GM23338 (cell line): ENCODE measurements at regions not wholly inside any gene's neighbourhood (a gene's known extent, or its start where the extent isn't known, plus 50 kb on each side); places are given as distances from the start of the nearest gene placed in this dataset.

Source experiments
- ATAC-seq: fragments of 200-7000 bp; cut with Tn5 transposase; 3 replicates; pipeline ENCODE4 v1.9.1; 2020
- DNase-seq: peaks from one replicate; pipeline ENCODE4 v3.0.0-alpha.2; 2015; ENCODE audit warnings: low spot score
- H2AFZ ChIP-seq: fragments of 200-600 bp; sonication (generic); 2 replicates; pipeline ENCODE4 v1.8.0; 2016; ENCODE audit warnings: antibody characterized with exemption, mild to moderate bottlenecking, moderate library complexity
- H3F3A ChIP-seq: fragments of 200-600 bp; sonication (generic); replicated peaks from 2 replicates; pipeline ENCODE4 v1.8.0; 2017; ENCODE audit warnings: antibody characterized with exemption, mixed run types, low read depth
- H3K27ac ChIP-seq: fragments of 200-600 bp; sonication (generic); 2 replicates; pipeline ENCODE4 v1.6.1; 2016; ENCODE audit warnings: low read depth
- H3K27me3 ChIP-seq: fragments of 200-600 bp; sonication (generic); 2 replicates; pipeline ENCODE4 v1.8.0; 2016; ENCODE audit warnings: mild to moderate bottlenecking, mixed run types, moderate library complexity; ENCODE audit not compliant: insufficient read depth
- H3K36me3 ChIP-seq: fragments of 200-600 bp; sonication (generic); 2 replicates; pipeline ENCODE4 v1.8.0; 2016; ENCODE audit warnings: mild to moderate bottlenecking; ENCODE audit not compliant: insufficient read depth
- H3K4me1 ChIP-seq: fragments of 200-600 bp; sonication (generic); 2 replicates; pipeline ENCODE4 v1.8.0; 2016; ENCODE audit warnings: mild to moderate bottlenecking, moderate library complexity; ENCODE audit not compliant: insufficient read depth
- H3K4me2 ChIP-seq: fragments of 200-600 bp; sonication (generic); 2 replicates; pipeline ENCODE4 v1.7.1; 2017; ENCODE audit warnings: mixed run types
- H3K4me3 ChIP-seq: fragments of 200-600 bp; sonication (generic); 2 replicates; pipeline ENCODE4 v1.6.1; 2016; ENCODE audit warnings: mixed run types
- H3K79me2 ChIP-seq: fragments of 200-600 bp; sonication (generic); replicated peaks from 2 replicates; pipeline ENCODE4 v1.8.0; 2017; ENCODE audit warnings: mild to moderate bottlenecking; ENCODE audit not compliant: insufficient read depth
- H3K9me2 ChIP-seq: fragments of 200-600 bp; sonication (generic); 2 replicates; pipeline ENCODE4 v1.8.0; 2017; ENCODE audit not compliant: insufficient read depth
- H4K20me1 ChIP-seq: fragments of 200-600 bp; sonication (generic); replicated peaks from 2 replicates; pipeline ENCODE4 v1.8.0; 2017; ENCODE audit warnings: mild to moderate bottlenecking; ENCODE audit not compliant: insufficient read depth
- H3K27ac Mint-ChIP-seq: 2 replicates; pipeline ENCODE4 v1.8.0; 2020; ENCODE audit warnings: inconsistent platforms, mild to moderate bottlenecking, moderate library complexity, mixed read lengths
- H3K27me3 Mint-ChIP-seq: 3 replicates; pipeline ENCODE4 v1.8.0; 2022; ENCODE audit warnings: low read depth, mild to moderate bottlenecking, moderate library complexity, mixed read lengths, inconsistent platforms; ENCODE audit not compliant: insufficient read depth, poor library complexity
- H3K36me3 Mint-ChIP-seq: 3 replicates; pipeline ENCODE4 v1.8.0; 2021; ENCODE audit warnings: low read depth, mild to moderate bottlenecking, inconsistent platforms, moderate library complexity, mixed read lengths
- H3K4me1 Mint-ChIP-seq: 3 replicates; pipeline ENCODE4 v1.8.0; 2020; ENCODE audit warnings: mild to moderate bottlenecking, inconsistent platforms, mixed read lengths
- H3K4me3 Mint-ChIP-seq: 3 replicates; pipeline ENCODE4 v1.8.0; 2021; ENCODE audit warnings: moderate library complexity, mild to moderate bottlenecking, inconsistent platforms, mixed read lengths
- H3K9me3 Mint-ChIP-seq: 3 replicates; pipeline ENCODE4 v1.8.0; 2020; ENCODE audit warnings: moderate library complexity, mild to moderate bottlenecking, inconsistent platforms, mixed read lengths
- CREB1 ChIP-seq: fragments of 250-450 bp; sonication (Bioruptor Pico); IDR thresholded peaks from 2 replicates; pipeline ENCODE4 v1.5.0; 2020; ENCODE audit warnings: low read depth, mild to moderate bottlenecking, moderate library complexity
- EZH2 ChIP-seq: fragments of 200-600 bp; sonication (generic); IDR thresholded peaks from one replicate; pipeline ENCODE4 v1.8.0; 2017; ENCODE audit warnings: antibody characterized with exemption, mild to moderate bottlenecking, low read depth; ENCODE audit not compliant: unreplicated experiment
- EZH2phosphoT487 ChIP-seq: fragments of 200-600 bp; sonication (generic); IDR thresholded peaks from one replicate; pipeline ENCODE4 v1.8.1; 2018; ENCODE audit warnings: antibody characterized with exemption; ENCODE audit not compliant: unreplicated experiment
- JUNB ChIP-seq: IDR thresholded peaks from one replicate; pipeline ENCODE4 v1.6.1; 2016; ENCODE audit warnings: antibody characterized with exemption; ENCODE audit not compliant: unreplicated experiment
- NANOG ChIP-seq: IDR thresholded peaks from 2 replicates; pipeline ENCODE4 v1.6.1; 2016; ENCODE audit warnings: antibody characterized with exemption, borderline replicate concordance
- POLR2AphosphoS5 ChIP-seq: IDR thresholded peaks from 2 replicates; pipeline ENCODE4 v1.6.1; 2016; ENCODE audit warnings: antibody characterized with exemption, low read depth
- STAT1 ChIP-seq: IDR thresholded peaks from one replicate; pipeline ENCODE4 v1.6.1; 2016; ENCODE audit warnings: antibody characterized with exemption; ENCODE audit not compliant: unreplicated experiment
- ZNF114 ChIP-seq: fragments of 250-450 bp; sonication (Bioruptor Pico); IDR thresholded peaks from 2 replicates; pipeline ENCODE4 v1.5.0; 2020; ENCODE audit warnings: mild to moderate bottlenecking, moderate library complexity
- ZNF331 ChIP-seq: fragments of 250-450 bp; sonication (Bioruptor Pico); IDR thresholded peaks from 2 replicates; pipeline ENCODE4 v1.5.0; 2020; ENCODE audit warnings: low read depth, mild to moderate bottlenecking, moderate library complexity
- TF ChIP-seq, protein P1 (sequence below): IDR thresholded peaks from 2 replicates; pipeline ENCODE4 v1.6.1; 2016; ENCODE audit warnings: antibody characterized with exemption
- TF ChIP-seq, protein P2 (sequence below), 2 experiments: fragments of 200-600 bp in 1 of 2; sonication (generic) in 1 of 2; conservative IDR thresholded peaks; 2 replicates each; pipeline versions ENCODE4 v1.5.1 to v1.6.1; 2016 to 2017; ENCODE audit warnings: antibody characterized with exemption in 2 of 2, low read depth in 2 of 2, mild to moderate bottlenecking in 2 of 2, moderate library complexity in 1 of 2
- TF ChIP-seq, protein P3 (sequence below): IDR thresholded peaks from one replicate; pipeline ENCODE4 v1.6.1; 2018; ENCODE audit warnings: antibody characterized with exemption; ENCODE audit not compliant: unreplicated experiment
- TF ChIP-seq, protein P4 (sequence below): fragments of 250-450 bp; sonication (Bioruptor Pico); IDR thresholded peaks from 2 replicates; pipeline ENCODE4 v1.5.0; 2020; ENCODE audit warnings: mild to moderate bottlenecking, moderate library complexity

DNA sequence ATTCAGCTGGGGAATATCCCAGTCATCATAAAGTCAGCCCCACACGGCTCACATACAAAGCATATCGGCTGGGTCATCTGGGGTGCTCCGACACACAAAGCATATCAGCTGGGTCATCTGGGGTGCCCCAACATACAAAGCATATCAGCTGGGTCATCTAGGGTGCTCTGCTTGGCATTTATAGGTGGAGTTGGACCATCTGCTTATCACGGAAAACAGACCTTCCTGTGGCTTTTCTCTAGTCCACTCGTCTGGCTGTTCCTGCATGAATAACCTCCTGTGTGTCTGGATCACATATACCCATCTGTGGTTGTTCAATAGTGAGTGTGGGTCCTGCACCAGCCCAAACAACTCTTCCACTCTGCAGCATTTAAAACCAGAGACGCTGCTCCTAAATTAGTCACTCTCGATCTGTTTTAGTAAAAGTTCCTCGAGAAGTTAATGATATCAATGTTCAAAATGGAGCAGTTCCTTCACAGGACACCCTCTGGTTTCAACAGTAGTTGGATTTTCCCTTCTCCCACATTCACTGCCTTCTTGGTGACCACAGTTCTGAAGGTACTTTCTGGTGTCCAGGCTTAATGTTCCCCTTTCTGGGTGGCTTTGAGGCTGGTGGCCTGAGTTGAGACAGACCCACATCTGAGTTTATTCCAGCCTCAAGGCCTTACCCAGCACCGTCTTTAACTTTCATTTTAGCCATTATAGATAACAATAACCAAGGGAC lies 70.0 kb upstream of the FRG1 start:
- Histone ChIP-seq H3K79me2 (no peaks in the 10 kb centered on the region), H4K20me1 (no peaks in the 10 kb centered on the region), H3F3A (no peaks in the 10 kb centered on the region), H3K9me2 (0 out of 2 replicates have a peak, but pooled peaks cover 5% of the 10 kb centered on the region), H3K27ac (no peak overlapping the region), H2AFZ (no peak overlapping the region), H3K4me2 (no peak overlapping the region), H3K4me3 (no peak overlapping the region), H3K36me3 (no peaks in the 10 kb centered on the region), H3K4me1 (no peaks in the 10 kb centered on the region), H3K27me3 (no peaks in the 10 kb centered on the region)
- Mint-ChIP-seq H3K4me1 (no peaks in the 10 kb centered on the region), H3K27ac (no peak overlapping the region), H3K4me3 (no peak overlapping the region), H3K27me3 (peaks cover 5% of the 10 kb centered on the region), H3K36me3 (peaks cover 3% of the 10 kb centered on the region; the same call in 2 of the 3 replicates), H3K9me3 (peaks cover 65% of the 10 kb centered on the region)
- no peak for ATAC-seq
- no peak for DNase-seq
- TF ChIP-seq, protein P1, sequence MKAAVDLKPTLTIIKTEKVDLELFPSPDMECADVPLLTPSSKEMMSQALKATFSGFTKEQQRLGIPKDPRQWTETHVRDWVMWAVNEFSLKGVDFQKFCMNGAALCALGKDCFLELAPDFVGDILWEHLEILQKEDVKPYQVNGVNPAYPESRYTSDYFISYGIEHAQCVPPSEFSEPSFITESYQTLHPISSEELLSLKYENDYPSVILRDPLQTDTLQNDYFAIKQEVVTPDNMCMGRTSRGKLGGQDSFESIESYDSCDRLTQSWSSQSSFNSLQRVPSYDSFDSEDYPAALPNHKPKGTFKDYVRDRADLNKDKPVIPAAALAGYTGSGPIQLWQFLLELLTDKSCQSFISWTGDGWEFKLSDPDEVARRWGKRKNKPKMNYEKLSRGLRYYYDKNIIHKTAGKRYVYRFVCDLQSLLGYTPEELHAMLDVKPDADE: no peak
- TF ChIP-seq POLR2AphosphoS5 (no peak), ZNF331 (CRISPR knock-in tag) (no peak), ZNF114 (CRISPR knock-in tag) (no peak), JUNB (no peak), CREB1 (CRISPR knock-in tag) (no peak), EZH2 (no peak), EZH2phosphoT487 (no peak), STAT1 (no peak), NANOG (no peak)
- TF ChIP-seq, protein P2, sequence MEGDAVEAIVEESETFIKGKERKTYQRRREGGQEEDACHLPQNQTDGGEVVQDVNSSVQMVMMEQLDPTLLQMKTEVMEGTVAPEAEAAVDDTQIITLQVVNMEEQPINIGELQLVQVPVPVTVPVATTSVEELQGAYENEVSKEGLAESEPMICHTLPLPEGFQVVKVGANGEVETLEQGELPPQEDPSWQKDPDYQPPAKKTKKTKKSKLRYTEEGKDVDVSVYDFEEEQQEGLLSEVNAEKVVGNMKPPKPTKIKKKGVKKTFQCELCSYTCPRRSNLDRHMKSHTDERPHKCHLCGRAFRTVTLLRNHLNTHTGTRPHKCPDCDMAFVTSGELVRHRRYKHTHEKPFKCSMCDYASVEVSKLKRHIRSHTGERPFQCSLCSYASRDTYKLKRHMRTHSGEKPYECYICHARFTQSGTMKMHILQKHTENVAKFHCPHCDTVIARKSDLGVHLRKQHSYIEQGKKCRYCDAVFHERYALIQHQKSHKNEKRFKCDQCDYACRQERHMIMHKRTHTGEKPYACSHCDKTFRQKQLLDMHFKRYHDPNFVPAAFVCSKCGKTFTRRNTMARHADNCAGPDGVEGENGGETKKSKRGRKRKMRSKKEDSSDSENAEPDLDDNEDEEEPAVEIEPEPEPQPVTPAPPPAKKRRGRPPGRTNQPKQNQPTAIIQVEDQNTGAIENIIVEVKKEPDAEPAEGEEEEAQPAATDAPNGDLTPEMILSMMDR (conservative IDR thresholded peaks at IDR 0.05; ENCODE audit: low read depth in 2 of 2): no peak
- TF ChIP-seq, protein P3, sequence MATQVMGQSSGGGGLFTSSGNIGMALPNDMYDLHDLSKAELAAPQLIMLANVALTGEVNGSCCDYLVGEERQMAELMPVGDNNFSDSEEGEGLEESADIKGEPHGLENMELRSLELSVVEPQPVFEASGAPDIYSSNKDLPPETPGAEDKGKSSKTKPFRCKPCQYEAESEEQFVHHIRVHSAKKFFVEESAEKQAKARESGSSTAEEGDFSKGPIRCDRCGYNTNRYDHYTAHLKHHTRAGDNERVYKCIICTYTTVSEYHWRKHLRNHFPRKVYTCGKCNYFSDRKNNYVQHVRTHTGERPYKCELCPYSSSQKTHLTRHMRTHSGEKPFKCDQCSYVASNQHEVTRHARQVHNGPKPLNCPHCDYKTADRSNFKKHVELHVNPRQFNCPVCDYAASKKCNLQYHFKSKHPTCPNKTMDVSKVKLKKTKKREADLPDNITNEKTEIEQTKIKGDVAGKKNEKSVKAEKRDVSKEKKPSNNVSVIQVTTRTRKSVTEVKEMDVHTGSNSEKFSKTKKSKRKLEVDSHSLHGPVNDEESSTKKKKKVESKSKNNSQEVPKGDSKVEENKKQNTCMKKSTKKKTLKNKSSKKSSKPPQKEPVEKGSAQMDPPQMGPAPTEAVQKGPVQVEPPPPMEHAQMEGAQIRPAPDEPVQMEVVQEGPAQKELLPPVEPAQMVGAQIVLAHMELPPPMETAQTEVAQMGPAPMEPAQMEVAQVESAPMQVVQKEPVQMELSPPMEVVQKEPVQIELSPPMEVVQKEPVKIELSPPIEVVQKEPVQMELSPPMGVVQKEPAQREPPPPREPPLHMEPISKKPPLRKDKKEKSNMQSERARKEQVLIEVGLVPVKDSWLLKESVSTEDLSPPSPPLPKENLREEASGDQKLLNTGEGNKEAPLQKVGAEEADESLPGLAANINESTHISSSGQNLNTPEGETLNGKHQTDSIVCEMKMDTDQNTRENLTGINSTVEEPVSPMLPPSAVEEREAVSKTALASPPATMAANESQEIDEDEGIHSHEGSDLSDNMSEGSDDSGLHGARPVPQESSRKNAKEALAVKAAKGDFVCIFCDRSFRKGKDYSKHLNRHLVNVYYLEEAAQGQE: no peak
- TF ChIP-seq, protein P4, sequence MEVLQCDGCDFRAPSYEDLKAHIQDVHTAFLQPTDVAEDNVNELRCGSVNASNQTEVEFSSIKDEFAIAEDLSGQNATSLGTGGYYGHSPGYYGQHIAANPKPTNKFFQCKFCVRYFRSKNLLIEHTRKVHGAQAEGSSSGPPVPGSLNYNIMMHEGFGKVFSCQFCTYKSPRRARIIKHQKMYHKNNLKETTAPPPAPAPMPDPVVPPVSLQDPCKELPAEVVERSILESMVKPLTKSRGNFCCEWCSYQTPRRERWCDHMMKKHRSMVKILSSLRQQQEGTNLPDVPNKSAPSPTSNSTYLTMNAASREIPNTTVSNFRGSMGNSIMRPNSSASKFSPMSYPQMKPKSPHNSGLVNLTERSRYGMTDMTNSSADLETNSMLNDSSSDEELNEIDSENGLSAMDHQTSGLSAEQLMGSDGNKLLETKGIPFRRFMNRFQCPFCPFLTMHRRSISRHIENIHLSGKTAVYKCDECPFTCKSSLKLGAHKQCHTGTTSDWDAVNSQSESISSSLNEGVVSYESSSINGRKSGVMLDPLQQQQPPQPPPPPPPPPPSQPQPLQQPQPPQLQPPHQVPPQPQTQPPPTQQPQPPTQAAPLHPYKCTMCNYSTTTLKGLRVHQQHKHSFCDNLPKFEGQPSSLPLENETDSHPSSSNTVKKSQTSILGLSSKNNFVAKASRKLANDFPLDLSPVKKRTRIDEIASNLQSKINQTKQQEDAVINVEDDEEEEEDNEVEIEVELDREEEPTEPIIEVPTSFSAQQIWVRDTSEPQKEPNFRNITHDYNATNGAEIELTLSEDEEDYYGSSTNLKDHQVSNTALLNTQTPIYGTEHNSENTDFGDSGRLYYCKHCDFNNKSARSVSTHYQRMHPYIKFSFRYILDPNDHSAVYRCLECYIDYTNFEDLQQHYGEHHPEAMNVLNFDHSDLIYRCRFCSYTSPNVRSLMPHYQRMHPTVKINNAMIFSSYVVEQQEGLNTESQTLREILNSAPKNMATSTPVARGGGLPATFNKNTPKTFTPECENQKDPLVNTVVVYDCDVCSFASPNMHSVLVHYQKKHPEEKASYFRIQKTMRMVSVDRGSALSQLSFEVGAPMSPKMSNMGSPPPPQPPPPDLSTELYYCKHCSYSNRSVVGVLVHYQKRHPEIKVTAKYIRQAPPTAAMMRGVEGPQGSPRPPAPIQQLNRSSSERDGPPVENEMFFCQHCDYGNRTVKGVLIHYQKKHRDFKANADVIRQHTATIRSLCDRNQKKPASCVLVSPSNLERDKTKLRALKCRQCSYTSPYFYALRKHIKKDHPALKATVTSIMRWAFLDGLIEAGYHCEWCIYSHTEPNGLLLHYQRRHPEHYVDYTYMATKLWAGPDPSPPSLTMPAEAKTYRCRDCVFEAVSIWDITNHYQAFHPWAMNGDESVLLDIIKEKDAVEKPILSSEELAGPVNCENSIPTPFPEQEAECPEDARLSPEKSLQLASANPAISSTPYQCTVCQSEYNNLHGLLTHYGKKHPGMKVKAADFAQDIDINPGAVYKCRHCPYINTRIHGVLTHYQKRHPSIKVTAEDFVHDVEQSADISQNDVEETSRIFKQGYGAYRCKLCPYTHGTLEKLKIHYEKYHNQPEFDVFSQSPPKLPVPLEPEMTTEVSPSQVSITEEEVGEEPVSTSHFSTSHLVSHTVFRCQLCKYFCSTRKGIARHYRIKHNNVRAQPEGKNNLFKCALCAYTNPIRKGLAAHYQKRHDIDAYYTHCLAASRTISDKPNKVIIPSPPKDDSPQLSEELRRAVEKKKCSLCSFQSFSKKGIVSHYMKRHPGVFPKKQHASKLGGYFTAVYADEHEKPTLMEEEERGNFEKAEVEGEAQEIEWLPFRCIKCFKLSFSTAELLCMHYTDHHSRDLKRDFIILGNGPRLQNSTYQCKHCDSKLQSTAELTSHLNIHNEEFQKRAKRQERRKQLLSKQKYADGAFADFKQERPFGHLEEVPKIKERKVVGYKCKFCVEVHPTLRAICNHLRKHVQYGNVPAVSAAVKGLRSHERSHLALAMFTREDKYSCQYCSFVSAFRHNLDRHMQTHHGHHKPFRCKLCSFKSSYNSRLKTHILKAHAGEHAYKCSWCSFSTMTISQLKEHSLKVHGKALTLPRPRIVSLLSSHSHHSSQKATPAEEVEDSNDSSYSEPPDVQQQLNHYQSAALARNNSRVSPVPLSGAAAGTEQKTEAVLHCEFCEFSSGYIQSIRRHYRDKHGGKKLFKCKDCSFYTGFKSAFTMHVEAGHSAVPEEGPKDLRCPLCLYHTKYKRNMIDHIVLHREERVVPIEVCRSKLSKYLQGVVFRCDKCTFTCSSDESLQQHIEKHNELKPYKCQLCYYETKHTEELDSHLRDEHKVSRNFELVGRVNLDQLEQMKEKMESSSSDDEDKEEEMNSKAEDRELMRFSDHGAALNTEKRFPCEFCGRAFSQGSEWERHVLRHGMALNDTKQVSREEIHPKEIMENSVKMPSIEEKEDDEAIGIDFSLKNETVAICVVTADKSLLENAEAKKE (CRISPR knock-in tag): no peak
